ENCODE measurements at regions not wholly inside any gene's neighbourhood (a gene's known extent, or its start where the extent isn't known, plus 50 kb on each side); places are given as distances from the start of the nearest gene placed in this dataset.

- TF ChIP-seq CTCF (IDR thresholded peaks at IDR 0.05 in 8 of 11, conservative IDR thresholded peaks at IDR 0.05 in 3 of 11), result no peak
- TF ChIP-seq POLR2A (IDR thresholded peaks at IDR 0.05), result no peak
Observed at GRCh38 chr1:221165839-221166500, 286.7 kb downstream of the HLX start.

All from spleen (tissue), 7 donors.